ENCODE measurements at regions not wholly inside any gene's neighbourhood (a gene's known extent, or its start where the extent isn't known, plus 50 kb on each side); places are given as distances from the start of the nearest gene placed in this dataset.
"Not testable (repeated sequence)": the region's sequence is repeated elsewhere in the genome, so short reads cannot be mapped to it uniquely, and the experiment has no call there.

GRCh38 chr4:28101583-28101982 lies 1240.9 kb downstream of the STIM2 start:
- Histone ChIP-seq H3K36me3 (ENCODE audit: control insufficient read depth, insufficient read depth, low read length) (no peaks in the 10 kb centered on the region), H3K27me3 (ENCODE audit: control insufficient read depth, insufficient read depth, low read length) (no peaks in the 10 kb centered on the region), H3K27ac (ENCODE audit: low read depth, low read length) (no peak overlapping the region), H3K4me1 (ENCODE audit: control insufficient read depth, insufficient read depth, low read length) (no peaks in the 10 kb centered on the region), H3K9ac (ENCODE audit: low read length) (no peak overlapping the region), H3K4me3 (ENCODE audit: low read length) (no peak overlapping the region)

- Histone ChIP-seq H3K9ac (ENCODE audit: low read length) (no peak overlapping the region), H3K36me3 (ENCODE audit: control insufficient read depth, insufficient read depth, low read length) (no peaks in the 10 kb centered on the region), H3K4me1 (ENCODE audit: control insufficient read depth, insufficient read depth, low read length) (no peaks in the 10 kb centered on the region), H3K27ac (ENCODE audit: low read depth, low read length) (no peak overlapping the region), H3K27me3 (ENCODE audit: control insufficient read depth, insufficient read depth, low read length) (no peaks in the 10 kb centered on the region), H3K4me3 (ENCODE audit: low read length) (no peak overlapping the region)
Measured at GRCh38 chr4:28105271-28105859, 1244.7 kb downstream of the STIM2 start.

GRCh38 chr4:28106155-28106554 lies 1245.5 kb downstream of the STIM2 start:
- Histone ChIP-seq H3K9ac (ENCODE audit: low read length) (no peak overlapping the region), H3K36me3 (ENCODE audit: control insufficient read depth, insufficient read depth, low read length) (no peaks in the 10 kb centered on the region), H3K27me3 (ENCODE audit: control insufficient read depth, insufficient read depth, low read length) (no peaks in the 10 kb centered on the region), H3K27ac (ENCODE audit: low read depth, low read length) (no peak overlapping the region), H3K4me3 (ENCODE audit: low read length) (no peak overlapping the region), H3K4me1 (ENCODE audit: control insufficient read depth, insufficient read depth, low read length) (no peaks in the 10 kb centered on the region)

GRCh38 chr4:28109801-28110200 lies 1249.2 kb downstream of the STIM2 start:
- H3K36me3 ChIP-seq (ENCODE audit: control insufficient read depth, insufficient read depth, low read length) = no peaks in the 10 kb centered on the region
- H3K27ac ChIP-seq (ENCODE audit: low read depth, low read length) = no peak overlapping the region
- H3K4me3 ChIP-seq (ENCODE audit: low read length) = no peak overlapping the region
- H3K9ac ChIP-seq (ENCODE audit: low read length) = no peak overlapping the region
- H3K4me1 ChIP-seq (ENCODE audit: control insufficient read depth, insufficient read depth, low read length) = no peaks in the 10 kb centered on the region
- no peaks in the 10 kb centered on the region for H3K27me3 ChIP-seq (ENCODE audit: control insufficient read depth, insufficient read depth, low read length)

GRCh38 chr4:28112691-28113335 lies 1252.2 kb downstream of the STIM2 start:
- not testable (repeated sequence) for H3K27ac ChIP-seq (ENCODE audit: low read depth, low read length); H3K4me1 ChIP-seq (ENCODE audit: control insufficient read depth, insufficient read depth, low read length); H3K9ac ChIP-seq (ENCODE audit: low read length); H3K4me3 ChIP-seq (ENCODE audit: low read length); H3K36me3 ChIP-seq (ENCODE audit: control insufficient read depth, insufficient read depth, low read length); H3K27me3 ChIP-seq (ENCODE audit: control insufficient read depth, insufficient read depth, low read length)

GRCh38 chr4:28113586-28113985 lies 1252.9 kb downstream of the STIM2 start:
- H3K4me1 ChIP-seq (ENCODE audit: control insufficient read depth, insufficient read depth, low read length); H3K36me3 ChIP-seq (ENCODE audit: control insufficient read depth, insufficient read depth, low read length); H3K4me3 ChIP-seq (ENCODE audit: low read length); H3K27me3 ChIP-seq (ENCODE audit: control insufficient read depth, insufficient read depth, low read length); H3K27ac ChIP-seq (ENCODE audit: low read depth, low read length); H3K9ac ChIP-seq (ENCODE audit: low read length): not testable (repeated sequence)

GRCh38 chr4:28116526-28117083 lies 1256.0 kb downstream of the STIM2 start:
- not testable (repeated sequence) for H3K27ac ChIP-seq (ENCODE audit: low read depth, low read length); H3K4me3 ChIP-seq (ENCODE audit: low read length); H3K27me3 ChIP-seq (ENCODE audit: control insufficient read depth, insufficient read depth, low read length); H3K4me1 ChIP-seq (ENCODE audit: control insufficient read depth, insufficient read depth, low read length); H3K9ac ChIP-seq (ENCODE audit: low read length); H3K36me3 ChIP-seq (ENCODE audit: control insufficient read depth, insufficient read depth, low read length)

GRCh38 chr4:28117084-28117682 lies 1256.5 kb downstream of the STIM2 start:
- Histone ChIP-seq H3K4me1 (ENCODE audit: control insufficient read depth, insufficient read depth, low read length) (no peaks in the 10 kb centered on the region), H3K4me3 (ENCODE audit: low read length) (no peak overlapping the region), H3K36me3 (ENCODE audit: control insufficient read depth, insufficient read depth, low read length) (no peaks in the 10 kb centered on the region), H3K27me3 (ENCODE audit: control insufficient read depth, insufficient read depth, low read length) (no peaks in the 10 kb centered on the region), H3K9ac (ENCODE audit: low read length) (no peak overlapping the region), H3K27ac (ENCODE audit: low read depth, low read length) (no peak overlapping the region)

GRCh38 chr4:28146191-28146590 lies 1285.5 kb downstream of the STIM2 start:
- H3K36me3 ChIP-seq (ENCODE audit: control insufficient read depth, insufficient read depth, low read length) = no peaks in the 10 kb centered on the region
- no peak overlapping the region for H3K27ac ChIP-seq (ENCODE audit: low read depth, low read length)
- H3K9ac ChIP-seq (ENCODE audit: low read length) = no peak overlapping the region
- no peak overlapping the region for H3K4me3 ChIP-seq (ENCODE audit: low read length)
- H3K4me1 ChIP-seq (ENCODE audit: control insufficient read depth, insufficient read depth, low read length) = no peaks in the 10 kb centered on the region
- H3K27me3 ChIP-seq (ENCODE audit: control insufficient read depth, insufficient read depth, low read length) = no peaks in the 10 kb centered on the region

- Histone ChIP-seq H3K27ac (ENCODE audit: low read depth, low read length) (no peak overlapping the region), H3K4me1 (ENCODE audit: control insufficient read depth, insufficient read depth, low read length) (no peaks in the 10 kb centered on the region), H3K9ac (ENCODE audit: low read length) (no peak overlapping the region), H3K4me3 (ENCODE audit: low read length) (no peak overlapping the region), H3K27me3 (ENCODE audit: control insufficient read depth, insufficient read depth, low read length) (no peaks in the 10 kb centered on the region), H3K36me3 (ENCODE audit: control insufficient read depth, insufficient read depth, low read length) (no peaks in the 10 kb centered on the region)
Measured at GRCh38 chr4:28148221-28148620, 1287.6 kb downstream of the STIM2 start.

- Histone ChIP-seq H3K9ac (ENCODE audit: low read length) (no peak overlapping the region), H3K27ac (ENCODE audit: low read depth, low read length) (no peak overlapping the region), H3K36me3 (ENCODE audit: control insufficient read depth, insufficient read depth, low read length) (no peaks in the 10 kb centered on the region), H3K4me3 (ENCODE audit: low read length) (no peak overlapping the region), H3K4me1 (ENCODE audit: control insufficient read depth, insufficient read depth, low read length) (no peaks in the 10 kb centered on the region), H3K27me3 (ENCODE audit: control insufficient read depth, insufficient read depth, low read length) (no peaks in the 10 kb centered on the region)
Measured at GRCh38 chr4:28149762-28150161, 1289.1 kb downstream of the STIM2 start.

GRCh38 chr4:28151314-28151713 lies 1290.7 kb downstream of the STIM2 start:
- H3K36me3 ChIP-seq (ENCODE audit: control insufficient read depth, insufficient read depth, low read length) = no peaks in the 10 kb centered on the region
- no peak overlapping the region for H3K27ac ChIP-seq (ENCODE audit: low read depth, low read length)
- H3K4me3 ChIP-seq (ENCODE audit: low read length) = no peak overlapping the region
- no peak overlapping the region for H3K9ac ChIP-seq (ENCODE audit: low read length)
- H3K27me3 ChIP-seq (ENCODE audit: control insufficient read depth, insufficient read depth, low read length) = no peaks in the 10 kb centered on the region
- no peaks in the 10 kb centered on the region for H3K4me1 ChIP-seq (ENCODE audit: control insufficient read depth, insufficient read depth, low read length)

- no peaks in the 10 kb centered on the region for H3K36me3 ChIP-seq (ENCODE audit: control insufficient read depth, insufficient read depth, low read length)
- no peak overlapping the region for H3K9ac ChIP-seq (ENCODE audit: low read length)
- no peaks in the 10 kb centered on the region for H3K4me1 ChIP-seq (ENCODE audit: control insufficient read depth, insufficient read depth, low read length)
- H3K27me3 ChIP-seq (ENCODE audit: control insufficient read depth, insufficient read depth, low read length) = no peaks in the 10 kb centered on the region
- no peak overlapping the region for H3K27ac ChIP-seq (ENCODE audit: low read depth, low read length)
- no peak overlapping the region for H3K4me3 ChIP-seq (ENCODE audit: low read length)
Measured at GRCh38 chr4:28167411-28167810, 1306.8 kb downstream of the STIM2 start.
